ENCODE measurements at regions not wholly inside any gene's neighbourhood (a gene's known extent, or its start where the extent isn't known, plus 50 kb on each side); places are given as distances from the start of the nearest gene placed in this dataset.

DNA sequence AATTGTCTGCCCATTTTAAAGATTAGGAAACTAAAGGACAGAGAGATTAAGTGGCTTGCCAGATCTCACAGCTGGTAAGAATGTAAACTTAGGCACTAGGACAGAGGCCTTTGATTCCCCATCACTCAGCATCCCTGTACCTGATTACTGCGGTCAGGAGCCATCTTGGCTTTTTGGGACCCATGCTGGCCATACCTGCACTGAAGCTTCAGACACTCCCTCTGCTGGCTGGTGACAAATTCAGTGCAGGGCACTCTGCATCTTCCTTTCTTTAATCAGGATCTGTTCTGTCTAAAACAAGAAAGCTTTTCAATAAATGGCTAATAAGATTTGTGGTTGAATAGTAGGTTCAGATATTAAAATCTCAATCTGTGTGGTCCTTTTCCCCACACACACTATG lies 215.5 kb upstream of the RORB start:
- DNase-seq = no peak

DNA sequence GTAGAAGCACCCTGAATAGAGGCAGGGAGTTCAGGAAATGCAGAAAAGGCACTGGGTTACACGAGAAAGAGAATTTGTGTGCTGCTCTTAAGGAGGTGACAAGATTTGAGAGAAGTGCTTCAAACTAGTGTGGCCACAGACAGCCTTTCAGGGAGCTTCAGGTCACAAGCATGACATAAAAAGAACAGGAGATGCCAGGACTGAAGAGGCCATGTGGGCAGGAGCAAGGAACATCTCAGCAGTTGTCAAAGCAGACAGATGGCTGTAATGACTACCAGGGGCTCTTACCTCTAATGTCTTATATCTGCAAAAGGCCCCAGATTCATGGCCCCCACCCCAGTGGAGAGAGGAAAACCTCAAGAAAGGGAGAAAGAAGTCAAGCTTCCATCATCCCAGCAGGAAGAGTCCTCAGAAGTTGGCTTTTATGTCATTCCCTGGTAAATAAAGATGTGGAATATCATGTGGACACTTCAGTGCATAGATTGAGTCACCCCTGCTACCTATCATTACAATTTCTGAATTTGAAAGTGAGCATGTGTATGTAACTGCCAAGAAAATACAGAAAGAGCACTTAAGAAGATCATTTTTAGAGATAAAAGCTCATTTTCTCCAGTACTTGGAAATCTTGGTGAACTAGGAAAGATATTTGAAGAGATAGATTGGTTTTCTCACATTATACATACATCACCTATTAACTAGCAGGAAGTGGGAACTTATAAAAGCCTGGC lies 214.4 kb upstream of the RORB start:
- DNase-seq = no peak

DNA sequence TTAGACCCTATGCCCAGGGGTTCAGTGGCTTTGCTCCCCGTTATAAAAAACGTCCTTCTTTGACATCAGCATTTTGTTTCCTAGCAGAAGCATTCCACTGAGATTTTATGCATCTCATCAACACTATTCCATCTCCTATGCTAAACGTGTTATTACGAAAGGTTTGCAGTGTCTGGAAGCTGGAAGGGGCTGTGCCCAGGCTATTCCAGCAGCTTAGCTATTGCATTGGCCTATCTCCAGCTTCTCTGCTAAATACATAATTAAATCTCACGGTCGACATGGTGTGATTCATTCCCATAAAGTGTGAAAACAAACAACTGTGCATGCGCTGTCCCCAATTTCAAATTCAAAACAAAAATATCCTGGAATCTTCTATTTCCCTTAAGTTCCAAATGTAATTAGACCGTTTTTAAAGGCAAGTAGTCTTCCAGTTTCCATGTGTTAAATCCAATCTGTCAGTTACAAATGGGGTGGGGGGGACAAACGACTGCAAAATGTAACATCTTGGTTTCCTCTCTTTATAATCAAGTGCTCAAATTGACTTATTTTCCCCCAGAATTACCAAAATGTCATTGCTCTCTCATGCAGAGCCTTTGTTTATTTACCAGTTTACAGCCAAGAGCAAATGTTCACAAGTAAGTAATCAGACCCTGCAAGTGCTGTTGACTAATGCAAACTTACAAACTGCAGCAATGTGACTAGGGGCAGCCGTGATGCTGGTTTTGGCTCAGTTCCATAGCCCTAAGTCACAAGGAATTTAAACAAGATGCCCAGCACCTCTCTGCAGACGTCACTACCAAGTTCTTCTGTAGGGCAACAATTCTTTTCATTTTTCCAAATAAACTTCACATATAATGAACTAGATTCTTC lies 212.3 kb upstream of the RORB start:
- DNase-seq = no peak

DNA sequence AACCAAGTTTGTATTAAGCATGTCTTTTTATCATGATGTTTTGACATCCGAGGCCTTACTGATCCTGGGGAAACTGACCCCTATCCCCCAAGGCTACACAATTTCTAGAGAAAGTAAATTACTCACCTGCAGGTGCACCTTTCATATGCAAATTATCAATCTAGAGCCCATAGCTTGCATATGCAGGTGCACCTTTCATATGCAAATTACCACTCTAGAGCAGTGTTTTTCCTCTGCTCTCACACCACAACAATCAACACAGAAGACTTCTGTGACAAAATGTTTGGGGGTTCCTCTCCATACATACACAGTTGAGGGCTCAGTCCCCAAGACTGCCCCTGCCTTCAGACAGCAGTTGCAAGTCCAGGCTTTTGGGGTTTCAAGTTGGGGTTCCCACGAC lies 203.7 kb upstream of the RORB start:
- DNase-seq = no peak

DNA sequence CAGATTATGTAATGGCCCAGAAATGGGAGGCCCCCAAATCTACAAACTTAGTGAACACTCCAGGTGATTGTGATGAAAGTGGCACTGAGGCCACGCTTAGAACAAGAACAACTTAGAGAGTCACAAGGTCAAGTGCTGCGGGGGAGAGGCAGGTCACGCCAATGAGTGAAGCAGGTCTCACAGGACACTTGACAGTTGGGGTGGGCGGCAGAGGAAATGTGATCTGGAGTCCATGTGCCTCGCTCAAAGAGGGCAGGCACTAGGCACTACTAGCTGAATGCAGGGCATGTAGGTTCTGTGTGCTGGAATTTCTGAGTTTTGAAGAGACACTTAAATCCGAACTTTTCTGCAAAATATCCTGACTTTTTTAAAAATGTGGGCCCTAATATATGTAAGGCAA lies 193.2 kb upstream of the RORB start:
- no peak for DNase-seq

DNA sequence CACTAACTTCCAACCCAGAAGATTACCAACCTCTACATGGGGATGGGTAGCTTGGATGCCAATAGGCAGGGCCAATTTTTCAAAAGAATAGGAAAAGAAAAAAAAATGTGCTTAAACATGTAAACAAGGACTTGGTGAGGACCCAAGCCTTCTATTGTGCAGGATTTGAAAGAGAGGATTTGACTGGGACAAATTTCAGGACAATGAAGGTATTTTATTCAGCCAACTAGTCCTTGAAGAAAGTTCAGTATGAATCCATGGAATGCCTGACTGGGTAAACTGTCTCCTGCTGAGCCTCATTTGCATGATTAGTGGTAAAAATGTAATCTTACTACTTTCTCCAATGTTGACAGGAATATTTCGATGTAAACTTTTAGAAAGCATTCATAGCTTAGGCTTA lies 192.5 kb upstream of the RORB start:
- DNase-seq = no peak

DNA sequence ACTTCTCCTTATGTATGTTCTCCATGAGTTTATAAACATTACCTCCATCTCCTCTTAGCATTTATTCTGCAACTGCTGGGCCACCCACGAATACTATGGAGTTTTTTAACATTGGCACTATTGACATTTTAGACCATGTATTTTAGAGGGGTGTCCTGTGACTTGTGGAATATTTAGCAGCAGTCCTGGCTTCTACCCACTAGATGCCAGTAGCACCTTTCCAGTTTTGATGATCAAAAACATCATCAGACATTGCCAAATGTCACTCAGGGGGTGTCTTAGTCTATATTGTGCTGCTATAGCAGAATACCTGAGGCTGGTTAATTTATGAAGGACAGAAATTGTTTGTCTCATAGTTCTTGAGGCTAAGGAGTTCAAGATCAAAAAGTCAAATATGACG lies 187.5 kb upstream of the RORB start:
- no peak for DNase-seq

DNA sequence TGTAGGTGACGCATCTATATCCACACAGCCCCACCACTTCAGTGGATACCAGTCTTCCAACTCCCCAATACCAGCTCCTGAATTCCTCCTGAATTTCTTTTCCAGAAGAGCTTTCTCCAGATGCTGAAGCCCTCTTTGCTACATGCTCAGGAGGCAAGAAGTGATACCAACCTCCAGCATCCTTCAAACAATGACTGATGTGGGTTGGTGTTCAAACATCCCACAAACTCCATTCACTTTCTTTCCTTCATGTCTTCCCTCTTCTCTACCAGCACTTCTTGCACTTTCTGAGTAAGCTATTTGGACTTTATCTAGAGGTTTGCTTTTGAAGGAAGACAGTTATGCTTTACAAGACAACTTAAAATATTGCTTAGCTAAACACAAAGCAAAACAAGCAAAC lies 179.9 kb upstream of the RORB start:
- no peak for DNase-seq

DNA sequence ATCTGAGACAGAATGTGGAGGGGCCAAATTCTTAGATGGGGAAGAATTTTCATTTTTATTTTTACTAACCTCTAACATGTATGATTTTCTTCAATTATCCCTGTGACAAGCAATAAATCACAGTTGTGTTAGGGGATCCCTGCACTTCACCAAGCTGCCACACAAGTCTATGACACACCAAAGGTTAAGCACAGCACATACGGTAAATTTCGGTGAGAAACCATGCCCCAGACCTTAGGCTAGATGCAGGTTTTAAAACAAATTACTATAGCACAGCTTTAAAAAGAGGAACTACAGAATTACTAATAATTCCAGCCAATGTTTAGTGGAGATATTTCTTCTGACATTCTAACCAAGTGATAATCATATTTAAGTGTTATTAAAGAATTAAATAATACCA lies 175.7 kb upstream of the RORB start:
- DNase-seq = no peak

DNA sequence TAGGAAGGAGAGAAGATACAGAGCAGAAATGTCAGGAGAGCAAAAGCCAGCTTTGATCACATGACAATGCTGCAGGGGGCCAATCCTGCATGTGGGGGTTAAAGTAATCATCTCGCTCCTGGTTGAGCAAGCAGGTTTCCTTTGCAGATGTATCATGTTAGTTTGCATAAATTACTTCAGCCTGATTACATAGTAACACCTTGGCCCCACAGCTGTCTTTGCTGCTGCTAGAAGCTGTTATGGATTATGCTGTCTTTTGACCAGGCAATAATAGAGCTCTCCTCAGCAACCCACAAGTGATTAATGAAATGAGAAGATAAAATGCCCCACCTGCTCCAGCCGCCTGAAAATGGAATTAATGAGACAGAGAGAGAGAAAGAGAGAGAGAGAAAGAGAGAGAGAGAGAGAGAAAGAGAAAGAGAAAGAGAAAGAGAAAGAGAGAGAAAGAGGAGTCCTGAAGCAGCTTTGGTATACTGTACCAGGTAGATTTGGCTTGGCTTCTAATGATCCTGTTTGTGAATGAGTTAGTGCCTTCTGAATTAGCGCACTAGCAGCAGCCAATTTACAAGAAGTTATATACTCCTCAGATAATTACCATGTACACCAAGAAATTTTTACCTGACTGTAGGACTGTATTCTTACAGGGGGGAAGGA lies 174.3 kb upstream of the RORB start:
- DNase-seq = no peak

DNA sequence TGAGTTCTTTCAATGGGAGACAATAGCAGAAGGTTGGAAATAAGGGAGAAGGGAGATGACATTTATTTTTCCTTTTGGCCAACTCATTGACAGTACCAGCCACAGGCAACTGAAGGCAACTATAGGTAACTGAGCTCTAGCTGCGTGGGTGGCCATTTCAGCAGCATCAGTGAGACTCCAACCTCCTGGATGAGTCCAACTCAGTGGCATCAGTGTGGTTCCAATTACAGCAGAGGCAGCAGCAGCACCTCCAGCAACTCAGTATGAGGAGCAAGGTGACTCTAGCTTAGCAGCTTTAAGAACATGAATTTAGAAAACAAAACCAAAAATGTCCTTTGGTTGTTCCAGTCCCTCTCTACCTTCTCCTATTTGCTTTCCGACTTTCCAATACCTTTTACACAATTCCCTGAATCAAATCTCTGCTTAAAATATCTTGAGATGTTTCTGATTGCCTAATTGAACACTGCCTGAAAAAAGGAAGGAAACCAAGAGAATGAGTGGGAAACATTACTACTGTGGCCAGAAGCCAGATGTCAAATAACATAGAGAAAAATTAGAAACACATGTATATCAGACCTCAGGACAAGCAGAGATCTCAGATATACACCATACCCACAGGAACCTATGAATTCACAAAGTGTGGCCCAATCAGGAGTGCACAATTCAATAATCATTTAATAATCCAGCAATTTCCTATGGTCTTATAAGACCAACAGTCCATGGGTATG lies 166.5 kb upstream of the RORB start:
- no peak for DNase-seq

DNA sequence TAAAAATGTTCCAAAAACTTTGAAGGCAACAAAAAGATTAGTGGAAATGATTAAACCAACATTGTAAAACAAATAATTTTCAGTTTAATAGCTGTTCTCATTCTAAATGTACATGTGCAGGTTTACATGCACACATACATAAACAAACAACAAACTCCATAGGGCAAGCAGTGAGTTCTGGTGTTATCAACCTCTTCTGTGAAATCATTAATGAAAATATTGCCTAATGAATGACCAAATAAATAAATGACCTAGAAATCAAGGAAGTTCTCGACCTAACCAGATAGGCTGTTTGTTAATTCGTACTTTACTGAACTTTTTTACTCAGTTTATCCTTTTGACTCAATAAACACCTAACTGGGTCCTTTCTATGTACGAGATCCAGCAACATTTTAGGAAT lies 165.5 kb upstream of the RORB start:
- no peak for DNase-seq

DNA sequence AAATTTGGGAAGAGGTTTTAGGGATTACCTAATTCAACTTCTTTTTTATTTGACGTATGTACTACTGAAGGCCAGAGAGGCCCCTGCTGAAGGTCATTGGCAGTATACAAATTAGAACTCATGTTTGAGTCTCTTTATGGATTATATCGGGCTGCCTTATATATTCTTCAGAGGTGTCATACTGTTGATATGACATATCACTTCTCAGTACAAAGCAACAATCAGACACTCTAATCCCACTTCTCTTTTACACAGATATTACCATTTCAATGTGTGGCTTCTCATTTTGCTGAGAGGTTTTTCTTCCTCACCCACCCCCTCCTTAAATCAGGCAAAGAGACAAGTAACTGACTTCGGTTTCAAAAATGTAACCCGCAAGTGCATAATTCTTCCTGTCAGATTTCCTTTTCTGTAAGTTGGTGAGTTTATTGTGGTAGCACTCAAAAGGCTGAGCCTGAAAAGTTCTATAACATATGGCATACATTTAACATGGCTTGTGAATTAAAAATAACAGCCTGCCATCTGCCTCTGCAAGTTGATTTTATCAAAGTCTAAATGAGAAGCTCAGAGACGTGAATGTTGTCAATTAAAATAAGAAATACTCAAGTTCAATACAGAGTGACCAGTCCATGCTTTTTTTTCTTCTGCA lies 163.6 kb upstream of the RORB start:
- no peak for DNase-seq

DNA sequence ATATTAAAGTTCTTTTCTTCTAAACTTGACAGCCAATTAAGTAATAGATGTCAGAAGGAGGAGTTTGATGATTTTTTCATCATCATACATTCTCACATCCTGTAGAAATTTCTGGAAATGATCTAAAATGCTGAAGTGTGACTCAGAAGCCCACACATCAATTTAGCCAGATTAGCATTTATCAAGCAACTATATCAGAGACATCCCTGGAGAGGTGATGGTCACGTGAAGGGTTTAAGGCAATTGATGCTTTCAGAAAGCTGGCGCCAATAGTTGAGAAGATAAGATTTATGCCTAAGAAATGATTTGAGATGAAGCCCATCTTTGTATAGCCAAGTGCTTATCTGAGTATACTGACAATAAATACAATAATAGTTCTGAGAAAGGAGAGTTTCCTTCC lies 162.9 kb upstream of the RORB start:
- no peak for DNase-seq

DNA sequence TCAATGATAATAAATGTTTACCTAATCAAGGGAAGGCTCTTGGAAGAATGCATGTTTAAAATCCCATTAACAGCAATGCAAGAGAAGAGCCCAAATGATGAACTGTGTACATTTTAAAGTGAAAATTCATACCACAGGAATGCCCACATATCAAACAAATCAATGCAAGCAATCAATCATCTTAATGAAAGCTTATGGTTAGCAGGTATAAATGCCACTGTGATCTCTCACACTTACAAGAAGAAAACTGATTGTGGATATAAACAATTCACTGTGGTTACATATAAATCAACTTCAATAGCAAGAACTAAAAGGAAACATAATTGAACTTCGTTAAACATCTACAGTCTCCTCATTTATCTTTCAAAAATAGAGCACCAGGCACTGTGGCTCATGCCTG lies 161.0 kb upstream of the RORB start:
- DNase-seq = no peak

DNA sequence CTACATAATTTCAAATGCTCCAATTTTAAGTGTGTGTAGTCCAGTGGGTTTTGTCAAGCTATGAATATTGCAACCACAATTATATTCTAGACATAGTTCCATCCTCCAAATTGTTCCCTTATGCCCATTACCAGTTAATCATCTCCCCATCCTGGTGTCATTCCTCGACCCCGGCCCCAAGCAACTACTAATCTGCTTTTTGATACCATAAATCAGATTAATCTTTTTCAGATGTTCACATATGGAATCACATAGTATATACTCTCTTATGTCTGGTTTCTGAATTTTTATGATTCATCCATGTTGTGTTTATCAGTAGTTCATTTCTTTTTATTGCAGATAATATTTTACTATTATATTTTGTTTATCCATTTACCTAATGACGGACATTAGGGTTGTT lies 148.4 kb upstream of the RORB start:
- no peak for DNase-seq

DNA sequence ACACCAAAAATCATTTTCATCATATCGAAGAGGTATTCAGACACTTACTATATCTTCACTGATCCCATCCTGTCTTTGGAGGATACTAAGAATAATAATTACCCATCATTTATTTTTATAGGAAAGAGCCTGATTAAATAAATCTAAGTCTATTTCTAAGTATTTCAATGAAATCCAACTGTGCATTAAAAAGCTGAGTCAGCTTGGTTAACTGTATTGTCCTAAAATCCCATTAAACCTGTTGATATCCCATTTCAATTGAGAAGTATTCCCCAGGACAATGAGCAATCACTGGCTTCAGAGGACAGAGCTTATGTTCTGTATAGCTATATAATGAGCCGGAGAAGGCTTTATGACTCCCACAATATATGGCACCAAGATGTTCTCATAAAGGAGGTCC lies 142.0 kb upstream of the RORB start:
- DNase-seq = no peak

DNA sequence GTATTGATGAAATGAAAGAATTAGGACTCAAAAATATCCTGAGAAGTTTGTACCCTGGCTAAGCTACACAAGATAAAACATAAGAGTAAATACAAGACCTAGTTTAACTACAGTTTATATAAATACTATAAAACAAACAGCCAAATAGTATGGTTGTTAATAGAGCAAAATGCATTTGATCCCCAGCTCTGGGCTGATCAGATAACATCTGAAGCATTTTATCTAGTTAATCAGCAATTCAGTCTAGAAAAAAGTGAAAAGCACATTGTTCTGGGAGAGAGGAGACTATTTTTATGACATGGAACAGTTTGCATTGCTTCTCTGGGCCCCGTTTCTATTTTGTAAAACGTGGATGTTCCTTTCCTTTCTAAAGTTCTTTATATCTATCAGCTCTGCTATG lies 139.6 kb upstream of the RORB start:
- no peak for DNase-seq

DNA sequence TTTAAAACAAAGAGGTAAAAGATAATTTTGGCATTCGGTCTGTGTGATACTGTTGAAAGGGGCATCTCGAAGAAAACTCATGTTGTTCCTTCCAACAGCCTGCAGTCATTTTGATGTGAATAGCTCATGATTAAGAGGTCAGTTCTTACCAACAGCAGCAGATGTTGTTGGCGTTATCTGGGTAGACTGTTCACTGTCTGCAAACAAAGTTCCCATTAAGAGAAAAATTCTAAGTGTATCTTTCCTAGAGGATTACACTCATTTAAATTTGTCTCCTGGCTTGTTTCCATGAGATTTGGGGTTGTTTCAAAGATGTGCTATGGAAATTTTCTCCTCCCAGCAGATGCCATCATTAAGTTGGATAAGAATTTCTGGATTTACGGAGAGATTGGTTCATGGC lies 138.2 kb upstream of the RORB start:
- DNase-seq = no peak

DNA sequence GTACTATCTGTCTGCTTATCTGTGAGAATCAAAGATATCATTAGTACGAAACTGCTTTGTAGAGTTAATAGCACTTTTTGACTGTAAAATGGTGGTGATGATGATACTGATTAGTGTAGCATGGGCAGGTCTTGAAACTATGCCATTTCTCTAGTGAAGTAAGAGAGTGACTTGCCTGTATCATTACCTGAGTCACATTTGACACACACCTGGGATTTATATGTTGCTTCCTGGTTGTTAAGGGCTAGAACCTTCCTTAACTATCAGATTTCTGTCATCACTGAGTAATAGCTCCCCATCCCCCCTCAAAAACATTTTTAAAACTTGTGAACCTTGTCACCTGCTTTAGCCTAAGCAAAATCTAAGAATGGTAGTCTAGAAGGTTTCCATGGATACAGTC lies 135.6 kb upstream of the RORB start:
- DNase-seq = no peak

DNA sequence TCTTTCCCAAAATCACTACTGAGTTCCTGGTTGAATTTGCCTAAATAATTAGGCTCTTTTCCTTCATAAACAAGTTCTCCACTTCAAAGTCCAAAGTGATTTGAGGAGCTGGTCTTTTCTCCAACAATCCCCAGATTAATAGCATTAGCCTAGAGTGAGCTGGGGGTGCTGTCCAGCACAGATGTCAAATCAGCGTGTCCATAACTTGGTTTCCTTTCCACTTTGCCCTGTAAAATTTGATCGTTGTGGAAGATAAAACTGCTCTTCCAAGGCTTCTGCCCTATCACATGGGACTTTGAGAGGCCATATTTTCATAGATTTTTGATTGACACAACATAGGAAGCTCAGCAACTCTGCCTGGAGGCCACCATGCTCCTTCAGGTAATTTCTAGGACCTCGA lies 134.7 kb upstream of the RORB start:
- no peak for DNase-seq

DNA sequence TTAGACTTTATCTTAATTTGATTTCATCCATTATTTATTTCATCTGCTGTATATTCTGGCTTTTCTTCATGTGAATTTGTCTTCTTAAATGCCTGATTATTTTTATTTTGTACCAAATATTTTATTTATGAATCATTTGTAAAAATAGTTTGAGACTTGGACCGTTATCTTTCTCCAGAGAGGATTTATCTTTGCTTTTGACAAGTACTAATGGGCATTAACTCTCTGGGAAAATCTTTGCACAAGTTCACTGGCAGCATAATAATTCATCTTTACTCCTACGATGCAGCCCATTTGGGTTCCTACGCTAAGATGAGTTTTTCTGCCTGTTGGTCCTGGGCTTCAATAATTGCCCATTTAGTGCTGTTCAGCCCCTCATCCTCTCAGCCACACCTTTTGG lies 131.0 kb upstream of the RORB start:
- DNase-seq = no peak

DNA sequence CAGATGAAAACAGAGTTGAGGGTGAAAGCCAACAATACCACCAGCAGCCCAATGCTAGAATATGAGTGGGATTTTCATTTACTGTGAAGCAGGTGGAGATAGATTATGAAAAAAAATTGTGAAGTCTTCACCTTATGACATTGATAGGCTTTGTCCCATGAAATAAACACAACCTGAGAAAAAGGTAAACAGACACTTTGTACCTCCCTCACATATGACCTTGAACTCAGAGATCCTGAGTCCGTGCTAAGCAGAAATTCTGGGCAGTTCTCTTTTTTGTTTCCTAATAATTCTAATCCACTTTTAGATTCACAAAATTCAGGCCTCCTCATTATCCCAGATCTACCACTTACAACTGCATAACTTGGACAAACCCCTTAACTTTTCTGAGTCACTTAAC lies 127.3 kb upstream of the RORB start:
- DNase-seq = no peak

All from EL (cell line).